Stimulated activated CD4-positive, alpha-beta T cell treated with anti-CD3 and anti-CD28 coated beads, Interleukin-15, amount 100 ng/mL, for 24 hours (primary cell): ENCODE measurements at regions not wholly inside any gene's neighbourhood (a gene's known extent, or its start where the extent isn't known, plus 50 kb on each side); places are given as distances from the start of the nearest gene placed in this dataset.
A peak's percentile ranks its signal among the peaks of the same experiment; 100 is the strongest.
"Not testable (repeated sequence)": the region's sequence is repeated elsewhere in the genome, so short reads cannot be mapped to it uniquely, and the experiment has no call there.

Experiments used
- DNase-seq: peaks from one replicate; pipeline ENCODE4 v3.0.0-alpha.2; 2020

DNA sequence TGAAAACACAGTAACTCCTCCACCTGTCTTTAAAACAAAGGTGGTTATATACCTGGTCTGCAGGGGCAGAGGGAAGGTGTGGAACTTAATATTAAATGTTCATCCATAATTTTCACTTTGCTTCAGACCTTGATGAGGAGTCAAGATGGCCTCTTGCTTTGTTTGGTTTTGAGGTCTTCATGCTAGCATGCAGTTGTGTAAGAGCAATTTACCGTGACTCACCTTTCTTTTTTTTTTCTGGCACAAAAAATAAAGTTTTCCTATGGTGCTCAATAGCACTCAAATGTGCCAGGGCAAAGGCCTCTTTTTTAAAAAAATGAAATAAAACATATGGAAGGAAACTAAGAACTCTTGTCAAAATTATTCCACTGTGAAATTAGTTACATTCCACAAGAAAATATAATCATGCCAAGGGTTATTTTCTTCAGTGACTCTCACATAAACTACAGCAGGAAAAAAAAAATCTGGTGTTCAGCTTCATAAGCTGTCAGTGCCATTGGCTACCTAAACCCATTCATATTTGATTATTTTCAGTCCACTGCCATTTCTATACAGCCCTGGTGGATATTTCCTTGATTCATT is 128.2 kb downstream of the SLC7A11 start:
- DNase-seq: no peak

DNA sequence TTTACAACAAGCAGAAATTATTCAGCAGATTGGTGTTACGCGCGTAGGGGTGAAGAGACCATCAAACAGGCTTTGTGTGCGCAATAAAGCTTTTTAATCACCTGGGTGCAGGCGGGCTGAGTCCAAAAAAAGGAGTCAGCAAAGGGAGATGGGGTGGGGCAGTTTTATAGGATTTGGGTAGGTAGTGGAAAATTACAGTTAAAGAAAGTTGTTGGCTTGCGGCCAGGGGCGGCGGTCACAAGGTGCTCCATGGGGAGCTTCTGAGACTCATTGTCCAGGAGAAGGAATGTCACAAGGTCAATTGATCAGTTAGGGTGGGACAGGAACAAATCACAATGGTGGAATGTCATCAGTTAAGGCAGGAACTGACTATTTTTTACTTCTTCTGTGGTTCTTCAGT is 129.3 kb downstream of the SLC7A11 start:
- DNase-seq: not testable (repeated sequence)

DNA sequence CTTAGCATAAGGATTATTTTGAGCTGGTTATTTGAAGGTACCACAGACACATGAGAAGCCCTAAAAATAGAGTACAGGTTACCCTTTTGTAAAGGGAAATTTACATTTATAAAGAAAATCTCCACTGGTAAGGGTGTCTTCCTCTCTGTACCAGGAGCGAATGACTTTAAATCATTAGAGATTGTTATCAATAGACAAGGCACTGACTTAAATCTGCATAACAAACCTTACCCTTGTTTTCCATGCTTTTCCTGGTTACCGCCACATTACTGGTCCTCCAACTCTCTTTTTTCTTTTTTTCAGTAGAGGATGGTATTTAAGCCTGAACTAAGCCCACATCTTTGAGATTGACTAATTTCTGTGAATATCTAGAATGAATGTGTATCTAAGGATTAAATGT is 129.8 kb downstream of the SLC7A11 start:
- no peak for DNase-seq

DNA sequence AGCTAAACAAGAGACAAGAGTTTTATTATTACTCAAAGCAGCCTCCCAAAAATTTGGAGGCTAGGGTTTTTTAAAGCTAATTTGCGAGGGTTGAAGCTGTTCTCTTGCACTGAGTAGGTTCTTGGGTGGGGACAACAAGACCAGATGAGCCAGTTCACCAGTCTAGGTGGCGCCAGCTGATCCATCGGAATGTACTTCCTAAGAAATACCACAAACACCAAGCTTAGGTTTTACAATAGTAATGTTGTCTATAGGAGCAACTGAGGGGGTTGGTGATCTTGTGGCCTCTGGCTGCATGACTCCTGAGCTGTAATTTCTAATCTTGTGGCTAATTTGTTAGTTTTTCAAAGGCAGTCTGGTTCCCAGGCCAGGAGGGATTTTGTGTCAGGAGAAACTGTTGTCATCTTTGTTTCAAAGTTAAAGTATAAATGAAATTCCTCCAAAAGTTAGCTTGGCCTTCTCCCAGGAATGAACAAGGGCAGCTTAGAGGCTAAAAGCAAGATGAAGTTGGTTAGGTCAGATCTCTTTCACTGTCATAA is 130.6 kb downstream of the SLC7A11 start:
- no peak for DNase-seq

DNA sequence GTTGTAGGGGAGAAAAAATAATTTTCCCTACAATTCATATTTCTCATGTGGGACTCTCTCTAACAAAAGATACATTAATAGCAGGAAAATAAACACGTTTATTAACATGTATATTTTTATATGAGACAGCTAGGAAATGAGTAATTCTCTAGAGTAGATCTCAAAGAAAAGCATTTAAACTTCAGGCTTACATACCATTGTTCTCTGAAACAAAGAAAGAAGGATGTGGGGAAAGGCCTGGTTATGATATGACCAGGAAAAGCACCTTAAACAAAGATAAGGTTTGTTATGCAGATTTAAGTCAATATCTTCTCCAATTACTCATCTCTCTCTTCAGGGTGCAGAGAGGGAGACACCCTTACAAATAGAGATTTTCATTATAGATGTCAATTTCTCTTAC is 131.3 kb downstream of the SLC7A11 start:
- DNase-seq: no peak

DNA sequence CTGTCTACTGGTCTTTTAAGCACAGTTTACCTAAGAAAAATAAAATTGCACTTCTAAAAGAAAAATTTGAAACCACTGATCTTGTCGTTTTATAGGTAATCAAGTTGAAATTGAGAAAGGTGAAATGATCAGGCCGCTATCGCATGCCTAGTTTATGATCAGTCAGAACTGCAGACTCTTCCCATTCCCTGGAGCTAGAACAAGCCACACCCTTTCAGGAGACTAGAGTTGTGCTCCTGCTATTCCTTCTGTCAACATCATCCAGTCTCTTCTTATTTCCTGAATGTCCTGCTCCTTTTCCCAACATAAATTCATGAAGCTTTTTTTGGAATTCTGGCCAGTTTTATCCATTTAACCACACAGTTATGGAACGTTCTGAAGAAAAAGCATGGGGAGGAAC is 135.1 kb downstream of the SLC7A11 start:
- DNase-seq: no peak

DNA sequence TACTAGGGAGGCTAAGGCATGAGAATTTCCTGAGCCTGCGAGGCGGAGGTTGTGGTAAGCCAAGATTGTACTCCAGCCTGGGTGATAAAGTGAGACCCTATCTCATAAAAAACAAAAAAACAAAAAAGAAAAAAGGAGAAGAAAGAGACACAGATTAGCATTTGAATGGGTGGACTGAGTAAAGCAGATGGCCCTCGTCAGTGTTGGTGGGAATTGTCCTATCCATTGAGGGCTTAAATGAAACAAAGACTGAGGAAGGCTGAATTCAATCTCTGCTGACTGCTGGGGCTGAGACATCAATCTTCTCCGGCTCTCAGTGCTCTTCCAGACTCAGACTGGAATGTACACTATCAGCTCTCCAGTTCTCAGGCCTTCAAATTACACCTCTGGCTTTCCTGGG is 136.8 kb downstream of the SLC7A11 start:
- DNase-seq: no peak

DNA sequence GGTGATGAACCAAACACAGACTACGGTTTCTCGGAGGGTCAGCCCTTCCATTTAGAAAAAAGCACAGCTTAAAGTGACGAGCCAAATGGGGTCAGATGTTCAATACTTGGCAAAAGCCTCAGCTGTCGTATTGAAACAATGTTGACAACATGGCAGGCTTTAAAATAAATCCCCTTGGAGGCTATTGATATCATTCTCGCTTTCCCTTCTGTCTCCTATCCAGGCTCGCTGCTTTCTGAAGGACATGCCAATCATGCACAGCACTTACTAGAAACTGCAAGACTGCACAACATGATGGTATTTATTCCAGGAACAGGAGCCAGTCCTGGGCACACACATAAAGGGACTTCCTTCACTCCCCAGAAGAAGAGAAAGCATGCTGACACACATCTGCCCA is 137.9 kb downstream of the SLC7A11 start:
- no peak for DNase-seq

DNA sequence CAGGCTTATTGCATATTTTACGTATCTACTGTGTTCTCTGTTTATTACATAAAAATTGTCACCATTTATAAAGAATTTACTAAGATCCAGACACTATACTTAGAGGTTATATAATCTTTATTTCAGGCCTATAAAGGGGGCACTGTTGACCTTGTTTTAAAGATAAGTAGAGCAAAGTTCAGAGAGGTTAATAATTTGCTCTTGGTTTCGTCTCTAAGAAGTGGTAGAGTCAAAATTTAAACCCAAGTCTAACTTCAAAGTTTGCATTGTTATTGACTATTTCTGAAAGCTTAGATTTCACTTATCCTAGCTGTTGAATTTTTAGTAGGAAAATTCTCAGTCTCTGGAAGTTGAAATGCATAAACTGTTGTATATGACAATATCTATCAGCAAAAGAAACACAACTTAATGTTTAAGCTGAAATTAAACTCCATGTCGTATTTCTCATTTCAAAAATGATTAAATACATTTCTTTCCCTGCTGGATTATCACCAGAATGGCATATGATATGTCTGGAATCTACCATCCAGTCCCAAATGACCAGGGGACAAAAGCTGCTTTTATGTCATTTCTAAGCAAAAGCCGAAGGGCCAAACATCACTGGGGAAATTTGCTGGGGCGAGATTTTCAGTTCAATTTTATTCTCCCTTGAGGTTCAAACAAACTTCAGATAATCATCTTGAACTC is 138.4 kb downstream of the SLC7A11 start:
- no peak for DNase-seq

DNA sequence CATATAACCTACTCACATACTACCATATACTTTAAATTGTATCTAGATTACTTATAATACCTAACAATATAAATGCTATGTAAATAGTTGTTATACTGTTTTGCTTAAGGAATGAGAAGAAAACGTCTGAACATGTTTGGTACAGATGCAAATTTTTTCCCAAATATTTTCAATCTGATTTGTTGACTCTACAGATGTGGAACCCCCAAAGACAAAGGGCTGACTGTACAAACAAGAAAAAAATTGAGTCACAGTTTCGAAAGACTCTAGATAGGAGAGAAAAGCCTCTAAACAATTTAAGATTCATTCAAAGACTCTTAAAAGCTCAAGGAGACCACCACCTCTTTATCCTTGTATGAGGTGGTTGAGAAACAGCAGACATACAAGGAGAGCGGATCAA is 142.8 kb downstream of the SLC7A11 start:
- DNase-seq: no peak

DNA sequence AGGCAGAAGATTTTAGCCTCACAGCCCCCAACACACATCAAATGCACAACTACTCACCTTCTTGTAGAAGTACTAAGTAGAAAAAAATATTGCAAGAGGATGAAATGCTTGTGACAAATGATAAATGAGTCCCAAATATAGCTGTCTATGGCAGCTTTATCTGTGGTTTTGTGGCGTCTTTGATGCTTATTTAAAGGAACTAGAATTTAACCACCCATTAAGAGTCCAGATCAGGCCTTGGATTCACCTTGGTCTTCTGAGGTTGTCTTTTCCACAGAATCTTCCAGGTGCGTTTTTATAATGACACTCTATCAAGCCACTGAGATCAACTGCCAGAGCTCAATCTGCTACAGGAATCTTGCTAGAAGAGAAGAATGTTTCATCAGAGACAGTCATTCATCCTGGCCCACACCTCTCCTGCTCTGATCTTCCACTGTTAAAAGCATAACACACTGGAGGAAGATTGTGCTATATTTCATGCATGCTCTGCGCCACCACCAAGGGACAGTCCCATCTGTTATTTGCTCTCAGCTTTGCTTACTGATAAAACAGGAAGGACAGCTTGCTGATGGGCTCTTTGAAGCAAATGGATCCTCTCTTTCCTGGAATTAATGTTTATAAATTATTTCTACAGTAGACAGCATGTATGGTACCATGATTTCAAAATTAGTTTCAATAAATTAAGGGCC is 144.1 kb downstream of the SLC7A11 start:
- DNase-seq: no peak

DNA sequence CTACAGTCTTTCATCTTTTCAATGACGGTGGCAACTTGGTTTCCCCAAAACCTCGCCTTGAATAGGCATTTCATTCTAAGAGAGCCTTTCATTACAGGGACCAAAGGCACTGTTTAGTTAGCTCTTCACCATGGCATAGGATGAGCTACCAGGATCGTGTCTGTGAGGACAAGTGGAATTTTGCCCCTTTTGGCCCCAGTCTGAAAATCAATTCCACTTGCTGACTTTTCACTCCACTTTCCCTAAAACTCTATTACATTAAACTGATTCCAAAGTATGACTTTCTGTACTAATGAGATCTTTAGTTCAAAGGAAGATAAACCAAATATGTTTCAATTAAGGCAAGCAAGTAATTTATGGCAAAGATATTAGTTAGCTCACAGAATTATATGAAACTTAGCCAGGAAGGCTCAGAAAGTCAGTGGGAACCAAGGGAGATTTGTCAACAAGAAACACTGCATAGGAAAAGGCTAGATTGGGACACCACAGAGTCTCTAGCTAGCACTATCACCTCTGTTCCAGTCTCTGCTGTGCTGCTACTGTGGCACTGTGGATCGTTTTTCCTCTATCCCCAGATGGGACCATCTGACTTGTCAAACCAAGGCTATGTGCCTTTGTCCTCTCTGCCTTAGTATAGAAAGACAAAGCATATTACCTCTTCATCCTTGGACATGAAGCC is 145.6 kb downstream of the SLC7A11 start:
- DNase-seq: no peak

DNA sequence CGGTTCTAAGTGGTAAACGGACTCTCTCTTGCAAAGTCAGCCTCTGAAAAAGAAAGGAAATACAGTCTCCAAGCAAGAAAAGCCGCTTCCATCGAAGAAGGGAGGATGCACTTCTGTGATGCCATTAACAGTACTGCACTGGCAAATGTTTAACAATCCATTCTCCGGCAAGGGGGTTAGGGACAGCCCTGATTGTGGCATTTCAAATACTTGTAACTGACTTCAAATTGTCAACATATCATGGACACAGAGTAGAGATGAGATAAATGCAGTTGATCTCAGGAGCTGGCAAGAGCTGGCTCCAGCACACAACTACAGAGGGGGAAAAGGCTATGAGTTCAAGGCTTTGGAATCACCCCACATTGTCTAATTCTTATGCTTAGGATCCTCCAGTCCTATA is 146.8 kb downstream of the SLC7A11 start:
- no peak for DNase-seq

DNA sequence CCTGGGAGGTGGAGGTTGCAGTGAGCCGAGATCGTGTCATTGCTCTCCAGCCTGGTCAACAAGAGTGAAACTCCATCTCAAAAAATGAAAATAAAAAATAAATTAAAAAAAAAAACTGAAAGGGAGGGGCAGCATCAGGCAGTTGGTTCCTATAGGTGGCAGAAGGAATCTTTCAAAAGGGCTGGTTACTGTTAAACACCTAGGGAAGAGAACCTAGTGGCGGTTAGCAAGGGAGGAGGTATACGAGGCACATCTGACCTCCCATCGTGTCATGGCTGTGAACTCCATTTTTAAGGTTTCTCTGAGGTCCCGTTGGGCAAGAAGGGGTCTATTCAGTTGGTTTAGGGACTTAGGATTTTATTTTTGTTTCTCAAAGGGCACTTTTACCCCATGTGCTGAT is 150.1 kb downstream of the SLC7A11 start:
- DNase-seq: no peak

DNA sequence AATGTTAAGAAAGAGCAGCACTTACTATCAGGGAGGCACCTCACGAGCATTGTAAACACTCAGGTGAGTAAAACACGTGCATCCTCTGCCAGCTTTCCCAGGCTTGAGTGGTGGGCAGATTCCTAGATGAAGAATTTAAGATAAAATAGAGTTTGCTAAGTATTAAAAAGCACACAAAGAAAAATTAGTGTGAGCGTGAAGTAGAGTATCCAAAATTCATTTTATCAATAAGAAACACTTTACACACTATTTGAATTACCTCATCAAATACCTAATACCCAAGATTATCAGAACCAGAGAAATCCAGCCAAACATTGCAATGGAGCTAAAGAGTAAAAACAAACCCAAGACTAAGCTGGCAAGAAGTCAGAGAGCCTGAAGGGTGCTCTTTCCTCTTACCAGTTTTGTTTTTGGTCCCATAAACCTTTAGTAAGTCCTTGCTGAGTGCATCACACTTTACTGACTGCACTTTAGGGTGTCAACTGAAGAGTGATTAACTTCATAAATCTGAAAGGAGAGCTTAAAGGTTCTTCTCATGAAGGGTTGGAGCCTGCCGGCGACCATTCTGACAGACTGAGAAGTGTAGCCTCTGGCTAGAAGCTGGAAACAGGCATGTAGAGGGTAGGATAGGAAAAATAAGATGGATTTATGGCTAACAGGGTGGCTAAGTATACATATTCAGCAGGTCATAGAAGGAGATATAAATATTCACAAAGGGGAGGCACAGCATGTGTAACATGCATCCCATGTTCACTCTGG is 151.1 kb downstream of the SLC7A11 start:
- DNase-seq: no peak

DNA sequence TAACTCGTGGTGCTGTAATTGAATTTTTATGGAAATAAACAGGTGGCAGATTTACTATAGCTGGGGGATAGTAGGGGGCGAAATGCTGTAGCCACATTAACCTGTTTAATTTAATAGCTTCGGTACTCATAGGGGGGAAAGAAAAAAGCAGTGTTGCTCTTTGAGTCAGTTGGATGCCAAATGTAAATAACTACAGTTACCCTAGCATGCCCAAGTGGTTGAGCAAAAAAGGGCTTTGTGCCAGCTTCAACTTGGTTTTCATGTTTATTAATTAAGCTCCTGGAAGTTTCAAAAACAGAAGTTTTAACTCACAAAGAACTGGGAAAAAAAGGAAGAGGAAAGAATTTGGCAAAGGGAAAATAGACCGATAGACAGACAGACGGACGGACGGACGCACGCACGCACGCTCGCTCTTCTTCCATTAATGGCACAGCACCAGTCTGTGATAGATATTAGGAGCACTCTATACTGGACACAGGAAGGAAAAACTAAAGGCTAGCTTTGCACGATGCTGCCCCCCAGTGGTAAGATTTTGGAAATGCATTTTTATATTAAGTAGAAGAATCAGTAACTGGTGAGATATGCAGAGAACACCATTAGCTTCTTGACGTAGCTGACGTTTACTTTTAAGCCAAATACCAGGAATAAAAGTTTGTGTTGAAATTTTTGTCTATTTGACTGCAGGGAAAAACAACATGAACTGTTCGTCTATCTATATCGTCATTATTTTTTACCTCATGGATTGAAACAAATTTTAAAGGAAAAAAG is 151.8 kb downstream of the SLC7A11 start:
- peak; percentile 18 for DNase-seq

DNA sequence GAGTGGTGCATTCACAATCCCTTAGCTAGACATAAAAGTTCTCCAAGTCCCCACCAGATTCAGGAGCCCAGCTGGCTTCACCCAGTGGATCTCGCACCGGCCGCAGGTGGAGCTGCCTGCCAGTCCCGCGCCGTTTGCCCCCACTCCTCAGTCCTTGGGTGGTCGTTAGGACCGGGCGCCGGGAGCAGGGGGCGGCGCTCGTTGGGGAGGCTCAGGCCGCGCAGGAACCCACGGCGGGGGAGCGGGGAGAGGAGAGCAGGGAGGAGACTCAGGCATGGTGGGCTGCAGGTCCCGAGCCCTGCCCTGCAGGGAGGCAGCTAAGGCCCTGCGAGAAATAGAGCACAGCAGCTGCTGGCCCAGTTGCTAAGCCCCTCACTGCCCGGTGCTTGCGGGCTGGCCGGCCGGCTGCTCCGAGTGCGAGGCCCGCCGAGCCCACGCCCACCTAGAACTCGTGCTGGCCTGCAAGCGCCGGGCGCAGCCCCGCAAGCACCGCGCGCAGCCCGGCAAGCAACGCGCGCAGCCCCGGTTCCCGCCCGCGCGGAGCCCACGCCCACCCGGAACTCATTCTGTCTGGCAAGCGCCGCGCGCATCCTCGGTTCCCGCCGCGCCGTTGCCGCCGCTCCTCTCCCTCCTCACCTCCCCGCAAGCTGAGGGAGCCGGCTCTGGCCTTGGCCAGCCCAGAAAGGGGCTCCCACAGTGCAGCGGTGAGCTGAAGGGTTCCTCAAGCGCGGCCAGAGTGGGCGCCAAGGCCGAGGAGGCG is 153.5 kb downstream of the SLC7A11 start:
- DNase-seq: no peak

DNA sequence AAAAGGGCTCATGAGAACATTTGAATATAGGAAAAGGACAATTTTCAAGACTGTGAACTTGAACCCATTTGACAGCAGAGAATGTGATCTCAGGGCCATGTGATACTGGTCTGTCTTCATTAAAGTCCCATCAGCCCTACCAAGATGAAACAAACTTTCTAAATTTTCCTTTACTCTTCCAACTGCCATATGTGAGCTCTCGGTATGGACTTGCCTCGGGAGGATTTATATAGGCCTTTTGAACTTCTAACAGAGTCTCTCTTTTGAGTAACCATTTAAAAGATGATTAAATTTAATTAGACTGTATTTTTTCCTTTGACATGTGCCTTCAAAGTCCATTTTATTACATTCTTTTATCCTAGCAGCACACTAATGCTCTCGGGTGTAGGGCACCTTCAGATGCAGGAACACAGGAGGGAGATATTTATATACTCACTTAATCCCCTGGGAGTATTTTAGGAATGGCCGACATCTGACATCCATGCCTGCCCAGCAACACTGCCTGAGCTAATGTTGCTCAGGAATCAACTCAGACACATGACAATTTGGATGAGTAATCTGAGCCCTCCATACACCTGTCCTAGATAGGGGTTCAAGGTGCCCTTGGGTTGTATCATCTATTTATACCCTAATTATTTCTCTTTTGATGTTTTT is 155.0 kb downstream of the SLC7A11 start:
- no peak for DNase-seq

DNA sequence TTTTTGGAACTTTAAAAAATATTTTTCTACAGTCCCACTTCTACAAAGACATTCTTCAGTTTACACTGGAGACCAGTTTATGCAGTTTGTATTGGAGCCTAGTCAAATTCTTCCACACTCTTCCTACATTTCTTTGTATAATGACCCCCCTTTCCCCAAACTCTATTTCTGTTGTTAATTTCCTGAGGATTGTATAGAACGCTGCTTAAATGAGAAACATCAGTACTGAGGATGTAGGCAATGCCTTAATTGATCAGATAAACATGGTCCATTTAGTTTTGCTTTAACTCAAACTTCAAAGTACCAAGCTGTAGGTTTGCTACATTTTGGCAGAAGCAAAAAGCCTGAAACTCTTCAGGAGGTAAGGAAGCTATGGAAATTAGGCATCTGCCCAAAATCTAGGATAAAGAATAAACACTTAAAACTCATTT is 155.5 kb downstream of the SLC7A11 start:
- no peak for DNase-seq

DNA sequence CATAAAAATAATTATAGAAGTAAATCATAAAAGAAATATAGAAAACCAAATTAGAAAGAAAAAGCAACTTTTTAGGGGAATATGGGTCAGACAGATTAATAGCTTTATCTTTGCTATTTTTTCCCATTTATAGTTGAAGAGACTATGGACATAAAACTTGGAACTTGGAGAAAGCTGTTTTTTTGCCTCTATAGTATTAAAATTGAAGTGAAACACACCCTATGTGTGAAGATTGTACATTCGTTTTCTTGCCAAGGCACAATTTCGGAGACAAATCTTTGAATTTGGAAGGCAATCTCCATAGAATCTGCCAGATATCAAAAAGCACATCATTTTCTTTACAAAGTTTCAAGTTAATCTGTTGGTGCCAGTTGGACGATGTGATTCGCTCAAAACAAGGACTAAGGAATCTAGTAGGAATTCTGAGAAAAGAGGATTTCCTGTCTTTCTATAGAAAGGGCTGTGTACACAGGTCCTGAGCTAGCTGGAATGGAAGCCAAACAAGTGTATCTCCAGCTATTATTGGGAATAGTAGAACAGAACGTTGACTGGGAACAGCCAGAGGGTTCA is 156.3 kb downstream of the SLC7A11 start:
- DNase-seq: no peak
